Stomach (tissue), 8 donors: ENCODE measurements at regions not wholly inside any gene's neighbourhood (a gene's known extent, or its start where the extent isn't known, plus 50 kb on each side); places are given as distances from the start of the nearest gene placed in this dataset.

Experiments used
- DNase-seq, 2 donors: peaks; one replicate each; pipeline versions ENCODE4 v3.0.0 to v3.0.0-alpha.2; 2013 to 2019
- H3K27ac ChIP-seq, 5 donors: fragments of 200-600 bp in 4 of 5; sonication (generic) in 4 of 5; one replicate each; pipeline ENCODE4 v1.5.1; 2013 to 2019; ENCODE audit warnings: mild to moderate bottlenecking in 1 of 5, moderate library complexity in 1 of 5
- H3K27me3 ChIP-seq, 3 donors: fragments of 200-600 bp; sonication (generic); one replicate each; pipeline ENCODE4 v1.5.1; 2017 to 2019; ENCODE audit warnings: mixed run types in 1 of 3
- H3K36me3 ChIP-seq, 4 donors: fragments of 200-600 bp; sonication (generic); 1 replicate in 3 of 4; 2 replicates in 1 of 4; pipeline ENCODE4 v1.5.1; 2016 to 2019
- H3K4me1 ChIP-seq, 4 donors: fragments of 200-600 bp; sonication (generic); one replicate each; pipeline ENCODE4 v1.5.1; 2016 to 2019
- H3K4me3 ChIP-seq, 4 donors: fragments of 200-600 bp; sonication (generic) in 3 of 4; one replicate each; pipeline ENCODE4 v1.5.1; 2016 to 2019; ENCODE audit warnings: mild to moderate bottlenecking in 1 of 4
- H3K9me3 ChIP-seq, 4 donors: fragments of 200-600 bp; sonication (generic); one replicate each; pipeline ENCODE4 v1.5.1; 2016 to 2019
- CTCF ChIP-seq, 7 experiments: fragments of 450-650 bp in 4 of 7; fragments of 200-600 bp in 3 of 7; sonication (generic) in 3 of 7; IDR thresholded peaks; one replicate each; pipeline ENCODE4 v1.5.1; 2016 to 2019; ENCODE audit warnings: antibody characterized with exemption in 7 of 7, control low read depth in 2 of 7, mild to moderate bottlenecking in 1 of 7
- EP300 ChIP-seq: sonication (generic); formaldehyde crosslinking; IDR thresholded peaks from one replicate; pipeline ENCODE4 v1.6.1; 2017; ENCODE audit warnings: antibody characterized with exemption
- POLR2A ChIP-seq, 4 donors: fragments of 450-650 bp; IDR thresholded peaks; one replicate each; pipeline ENCODE4 v1.6.1; 2016; ENCODE audit warnings: antibody characterized with exemption in 4 of 4, control low read depth in 2 of 4, mild to moderate bottlenecking in 1 of 4, moderate library complexity in 1 of 4
- POLR2AphosphoS5 ChIP-seq, 3 donors: sonication (generic); formaldehyde crosslinking; IDR thresholded peaks; one replicate each; pipeline ENCODE4 v1.6.1; 2016; ENCODE audit warnings: antibody characterized with exemption in 3 of 3
- WGBS, 5 donors: extraction: QIAGEN DNeasy Blood & Tissue Kit in 3 of 5; methylation state at CpG; one replicate each; pipeline versions ENCODE4 v1.1.5 to v1.1.7; 2013 to 2018; 5-methylcytosine and 5-hydroxymethylcytosine counted together
- intact Hi-C: fragments of 100-400 bp; cut with DNase I; formaldehyde crosslinking; loops from one replicate; pipeline ENCODE4 v1.15.1; 2023; ENCODE audit warnings: low total_unique reads
- donor health status: healthy with polysubstance abuse.
- donor health status: Bipolar disorder and iron deficiency.
- donor health status: healthy.

- H3K4me3 ChIP-seq: no peak overlapping the region
- no peak overlapping the region for H3K27ac ChIP-seq
- intact Hi-C loops: no loop called here
Measured at GRCh38 chr13:106344342-106344741, 191.1 kb downstream of the EFNB2 start.

DNA sequence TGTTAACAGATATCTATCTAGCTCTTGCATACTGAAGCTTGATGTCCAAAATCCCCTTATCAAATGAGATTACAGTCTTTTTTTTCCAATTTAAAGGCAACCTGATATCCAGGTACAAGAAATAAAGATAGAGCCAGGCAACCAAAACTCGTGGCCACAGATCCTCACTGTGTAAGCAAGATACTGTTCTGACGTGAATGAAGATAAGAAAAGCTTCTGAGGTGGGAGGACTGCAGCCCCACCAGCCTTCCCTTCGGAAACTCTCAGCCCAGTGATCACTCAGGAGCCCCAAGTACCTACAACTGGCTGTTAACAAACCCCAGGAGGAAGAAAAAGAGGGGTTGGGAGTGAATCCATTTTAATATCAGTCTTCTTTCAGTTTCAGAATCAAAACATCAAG is 191.6 kb downstream of the EFNB2 start:
- peaks cover 0 to 5% (median 0%) of the 10 kb centered on the region in 3 donors for H3K27me3 ChIP-seq
- no peaks in the 10 kb centered on the region for H3K36me3 ChIP-seq
- H3K4me1 ChIP-seq: peaks cover 3 to 11% (median 6%) of the 10 kb centered on the region in 4 donors
- no peak overlapping the region for H3K4me3 ChIP-seq
- WGBS, 5 donors: 23 to 35% (median 26%) methylated on average over 3 of the region's 3 CpGs
- intact Hi-C loops: no loop called here
- no peak overlapping the region for H3K27ac ChIP-seq
- peaks cover 0 to 17% (median 6%) of the 10 kb centered on the region in 4 donors for H3K9me3 ChIP-seq
- TF ChIP-seq EP300 (no peak), POLR2A (IDR thresholded peaks at IDR 0.05) (no peak), POLR2AphosphoS5 (IDR thresholded peaks at IDR 0.05) (no peak)
- DNase-seq: no peak

More at GRCh38 chr13:106344342-106344741, 191.1 kb downstream of the EFNB2 start:
- TF ChIP-seq EP300: no peak
- TF ChIP-seq POLR2AphosphoS5 (IDR thresholded peaks at IDR 0.05): no peak
- no peak for TF ChIP-seq POLR2A (IDR thresholded peaks at IDR 0.05)
- no peak for TF ChIP-seq CTCF (IDR thresholded peaks at IDR 0.05)
- DNase-seq: no peak
- Histone ChIP-seq H3K27me3 (peaks cover 0 to 9% (median 0%) of the 10 kb centered on the region in 3 donors), H3K4me1 (peaks cover 3 to 16% (median 11%) of the 10 kb centered on the region in 4 donors), H3K9me3 (peaks cover 0 to 17% (median 6%) of the 10 kb centered on the region in 4 donors), H3K36me3 (no peaks in the 10 kb centered on the region)
- WGBS, 5 donors: 83 to 96% (median 94%) methylated on average over 2 of the region's 2 CpGs

- Histone ChIP-seq H3K4me1 (peaks cover 0 to 3% (median 0%) of the 10 kb centered on the region in 4 donors), H3K27ac (no peak overlapping the region), H3K4me3 (no peak overlapping the region), H3K27me3 (no peaks in the 10 kb centered on the region), H3K36me3 (no peaks in the 10 kb centered on the region), H3K9me3 (peaks cover 0 to 17% (median 6%) of the 10 kb centered on the region in 4 donors)
- WGBS, 5 donors: 87 to 96% (median 95%) methylated on average over 2 of the region's 2 CpGs
- no peak for DNase-seq
- TF ChIP-seq EP300 (no peak), CTCF (IDR thresholded peaks at IDR 0.05) (no peak), POLR2AphosphoS5 (IDR thresholded peaks at IDR 0.05) (no peak), POLR2A (IDR thresholded peaks at IDR 0.05) (no peak)
- intact Hi-C loops: no loop called here
Measured at GRCh38 chr13:106340249-106340648, 195.2 kb downstream of the EFNB2 start.

DNA sequence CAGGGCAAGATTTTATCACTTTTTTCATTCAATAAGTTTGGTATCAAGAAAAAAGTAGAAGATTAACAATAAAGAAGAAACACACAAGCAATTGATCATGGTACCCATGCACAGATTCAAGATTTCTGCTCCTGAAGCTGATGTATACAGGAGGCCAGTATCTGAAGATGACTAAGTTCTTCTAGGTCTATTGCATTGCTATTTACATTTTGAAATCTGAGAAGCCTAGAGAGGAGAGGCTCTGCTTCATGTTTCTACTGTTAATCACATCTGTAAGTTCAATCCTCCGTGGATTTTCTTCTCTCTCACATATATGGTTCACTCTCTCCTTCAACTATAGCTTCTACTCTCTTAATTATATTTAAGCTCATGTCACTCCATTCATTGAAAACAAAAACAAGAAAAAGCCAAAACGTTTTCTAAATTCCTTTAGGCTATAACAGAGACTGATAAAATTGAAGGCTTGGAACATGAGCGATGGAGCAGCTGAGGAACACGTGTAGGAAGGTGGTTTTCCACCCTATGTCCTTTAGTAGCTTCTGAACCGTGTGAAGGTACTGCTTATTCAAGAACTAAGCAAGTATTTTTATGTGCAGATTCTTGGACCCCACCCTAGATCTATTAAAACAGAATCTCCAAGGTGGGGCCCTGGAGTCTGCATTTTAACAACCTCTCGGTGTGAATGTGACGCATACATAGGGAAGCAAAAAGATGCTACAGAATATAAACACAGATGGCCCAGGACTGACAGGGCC is 198.2 kb downstream of the EFNB2 start:
- intact Hi-C loops: no loop called here

More for the DNA sequence above, 198.2 kb downstream of the EFNB2 start:
- no peaks in the 10 kb centered on the region for H3K36me3 ChIP-seq
- H3K27me3 ChIP-seq: no peaks in the 10 kb centered on the region
- DNase-seq: no peak
- H3K9me3 ChIP-seq: peaks cover 0 to 17% (median 6%) of the 10 kb centered on the region in 4 donors
- WGBS, 5 donors: 70 to 75% (median 74%) methylated on average over 7 of the region's 7 CpGs
- no peak overlapping the region for H3K27ac ChIP-seq
- no peak for TF ChIP-seq POLR2AphosphoS5 (IDR thresholded peaks at IDR 0.05)
- TF ChIP-seq EP300: no peak
- no peak for TF ChIP-seq CTCF (IDR thresholded peaks at IDR 0.05)
- TF ChIP-seq POLR2A (IDR thresholded peaks at IDR 0.05): no peak
- no peak overlapping the region for H3K4me3 ChIP-seq
- no peaks in the 10 kb centered on the region for H3K4me1 ChIP-seq
